ENCODE measurements at regions not wholly inside any gene's neighbourhood (a gene's known extent, or its start where the extent isn't known, plus 50 kb on each side); places are given as distances from the start of the nearest gene placed in this dataset.

DNA sequence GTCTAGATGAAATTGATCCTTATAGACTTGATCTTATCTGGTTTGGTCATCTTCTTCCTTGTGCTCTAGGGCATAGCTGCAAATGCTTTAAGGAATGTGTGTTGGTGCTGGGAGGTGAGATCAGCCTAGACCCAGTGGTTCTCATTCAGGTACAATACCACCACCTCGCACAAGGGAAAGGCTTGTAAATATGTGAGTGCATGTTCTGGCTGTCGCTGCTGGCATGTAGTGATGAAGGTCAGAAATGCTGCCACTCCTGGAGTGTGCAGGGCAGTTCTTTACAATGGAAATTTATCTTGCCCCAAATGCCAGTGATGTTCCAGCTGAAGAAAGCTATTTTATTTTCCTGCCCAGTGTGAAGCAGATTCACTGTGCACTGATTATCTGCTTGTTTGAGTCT, 900.9 kb downstream of the QKI start:
- TF ChIP-seq CREB5 (CRISPR knock-in tag; IDR thresholded peaks at IDR 0.05; ENCODE audit: low read depth) (no peak), CSRNP3 (CRISPR knock-in tag; IDR thresholded peaks at IDR 0.05) (no peak), TSHZ2 (CRISPR knock-in tag; IDR thresholded peaks at IDR 0.05) (no peak), ZFP30 (CRISPR knock-in tag; IDR thresholded peaks at IDR 0.05) (no peak), ZNF8 (CRISPR knock-in tag; IDR thresholded peaks at IDR 0.05) (no peak), PATZ1 (CRISPR knock-in tag; IDR thresholded peaks at IDR 0.05; ENCODE audit: borderline replicate concordance) (no peak), GLIS3 (CRISPR knock-in tag; IDR thresholded peaks at IDR 0.05) (no peak)
- TF ChIP-seq, protein P1, sequence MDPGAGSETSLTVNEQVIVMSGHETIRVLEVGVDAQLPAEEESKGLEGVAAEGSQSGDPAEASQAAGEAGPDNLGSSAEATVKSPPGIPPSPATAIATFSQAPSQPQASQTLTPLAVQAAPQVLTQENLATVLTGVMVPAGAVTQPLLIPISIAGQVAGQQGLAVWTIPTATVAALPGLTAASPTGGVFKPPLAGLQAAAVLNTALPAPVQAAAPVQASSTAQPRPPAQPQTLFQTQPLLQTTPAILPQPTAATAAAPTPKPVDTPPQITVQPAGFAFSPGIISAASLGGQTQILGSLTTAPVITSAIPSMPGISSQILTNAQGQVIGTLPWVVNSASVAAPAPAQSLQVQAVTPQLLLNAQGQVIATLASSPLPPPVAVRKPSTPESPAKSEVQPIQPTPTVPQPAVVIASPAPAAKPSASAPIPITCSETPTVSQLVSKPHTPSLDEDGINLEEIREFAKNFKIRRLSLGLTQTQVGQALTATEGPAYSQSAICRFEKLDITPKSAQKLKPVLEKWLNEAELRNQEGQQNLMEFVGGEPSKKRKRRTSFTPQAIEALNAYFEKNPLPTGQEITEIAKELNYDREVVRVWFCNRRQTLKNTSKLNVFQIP (CRISPR knock-in tag; IDR thresholded peaks at IDR 0.05; ENCODE audit: borderline replicate concordance, low read depth), result no peak

All from SK-N-SH treated with all-trans-retinoic acid at 6 μM for 48 hours (cell line).